ENCODE measurements at regions not wholly inside any gene's neighbourhood (a gene's known extent, or its start where the extent isn't known, plus 50 kb on each side); places are given as distances from the start of the nearest gene placed in this dataset.

DNA sequence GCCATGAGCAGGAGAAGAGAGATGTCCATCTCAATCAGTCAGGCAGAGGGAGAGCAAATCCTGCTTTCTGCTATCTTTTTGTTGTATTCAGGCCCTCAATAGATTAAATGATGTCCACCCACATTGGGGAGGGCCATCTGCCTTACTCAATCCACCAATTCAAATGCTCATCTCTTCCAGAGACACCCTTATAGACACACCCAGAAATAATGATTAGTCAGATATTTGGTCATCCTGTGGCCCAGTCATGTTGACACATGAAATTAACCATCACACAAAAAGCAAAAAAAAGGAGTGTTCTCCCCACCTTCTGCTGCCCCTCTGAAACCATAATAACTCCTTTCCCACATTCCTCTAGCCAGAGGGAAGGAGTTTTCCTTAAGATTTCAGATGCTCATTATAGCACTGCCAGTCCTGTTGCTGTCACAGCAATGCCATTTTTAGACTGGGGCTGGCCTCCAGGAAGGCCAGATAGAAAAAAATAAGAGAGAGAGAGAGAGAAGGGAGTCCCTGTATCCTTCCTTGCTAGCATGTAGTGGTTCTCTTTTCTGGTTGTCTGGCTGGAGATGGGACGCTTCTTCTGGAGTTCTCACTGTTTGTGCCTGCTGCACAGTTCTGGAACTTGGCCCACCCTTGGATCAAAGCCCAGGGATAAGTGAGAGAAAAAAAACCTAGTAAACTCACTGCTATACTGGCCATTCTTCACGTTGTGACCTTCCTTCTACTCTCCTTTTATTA lies 177.7 kb downstream of the RBM46 start:
- TF ChIP-seq, protein P1, sequence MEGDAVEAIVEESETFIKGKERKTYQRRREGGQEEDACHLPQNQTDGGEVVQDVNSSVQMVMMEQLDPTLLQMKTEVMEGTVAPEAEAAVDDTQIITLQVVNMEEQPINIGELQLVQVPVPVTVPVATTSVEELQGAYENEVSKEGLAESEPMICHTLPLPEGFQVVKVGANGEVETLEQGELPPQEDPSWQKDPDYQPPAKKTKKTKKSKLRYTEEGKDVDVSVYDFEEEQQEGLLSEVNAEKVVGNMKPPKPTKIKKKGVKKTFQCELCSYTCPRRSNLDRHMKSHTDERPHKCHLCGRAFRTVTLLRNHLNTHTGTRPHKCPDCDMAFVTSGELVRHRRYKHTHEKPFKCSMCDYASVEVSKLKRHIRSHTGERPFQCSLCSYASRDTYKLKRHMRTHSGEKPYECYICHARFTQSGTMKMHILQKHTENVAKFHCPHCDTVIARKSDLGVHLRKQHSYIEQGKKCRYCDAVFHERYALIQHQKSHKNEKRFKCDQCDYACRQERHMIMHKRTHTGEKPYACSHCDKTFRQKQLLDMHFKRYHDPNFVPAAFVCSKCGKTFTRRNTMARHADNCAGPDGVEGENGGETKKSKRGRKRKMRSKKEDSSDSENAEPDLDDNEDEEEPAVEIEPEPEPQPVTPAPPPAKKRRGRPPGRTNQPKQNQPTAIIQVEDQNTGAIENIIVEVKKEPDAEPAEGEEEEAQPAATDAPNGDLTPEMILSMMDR (IDR thresholded peaks at IDR 0.05) = no peak
- TF ChIP-seq POLR2A (IDR thresholded peaks at IDR 0.05) = no peak
- Histone ChIP-seq H3K36me3 (no peaks in the 10 kb centered on the region), H3K4me3 (no peak overlapping the region), H3K27me3 (peaks cover 0 to 1% (median 0%) of the 10 kb centered on the region in 4 donors), H3K4me1 (peaks cover 0 to 6% (median 0%) of the 10 kb centered on the region in 3 donors), H3K27ac (no peak overlapping the region), H3K9me3 (no peaks in the 10 kb centered on the region)
- 25 to 29% methylated on average over 2 of the region's 2 CpGs for WGBS, 2 donors
- DNase-seq = no peak
- intact Hi-C loops (cut with DNase I) = no loop called here

DNA sequence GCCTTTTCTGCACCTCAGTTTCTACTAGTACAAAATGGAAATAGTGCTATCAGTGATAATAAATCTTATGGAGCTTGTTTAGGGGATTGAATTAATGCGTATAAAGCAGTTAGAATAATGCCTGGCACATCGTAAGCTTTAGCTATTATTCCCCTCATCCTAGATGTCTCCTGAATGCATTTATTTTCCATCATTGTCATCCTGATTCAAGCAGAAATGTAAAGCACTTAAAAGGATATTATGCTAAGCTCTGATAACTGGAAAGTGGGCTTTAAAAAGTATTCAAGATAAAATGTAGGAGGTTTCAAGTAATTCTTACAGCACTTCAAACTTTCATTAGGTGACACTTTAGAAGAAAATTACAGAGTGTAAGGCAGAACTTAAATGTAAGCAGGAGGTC lies 178.7 kb downstream of the RBM46 start:
- Histone ChIP-seq H3K4me3 (no peak overlapping the region), H3K4me1 (peaks cover 0 to 6% (median 0%) of the 10 kb centered on the region in 3 donors), H3K27me3 (peaks cover 0 to 4% (median 0%) of the 10 kb centered on the region in 4 donors), H3K36me3 (no peaks in the 10 kb centered on the region), H3K27ac (no peak overlapping the region), H3K9me3 (no peaks in the 10 kb centered on the region)
- TF ChIP-seq POLR2A (IDR thresholded peaks at IDR 0.05) = no peak
- TF ChIP-seq, protein P1 (IDR thresholded peaks at IDR 0.05) = no peak
- no peak for DNase-seq
- intact Hi-C loops (cut with DNase I) = no loop called here
- 84 to 90% methylated on average over 2 of the region's 2 CpGs for WGBS, 2 donors

DNA sequence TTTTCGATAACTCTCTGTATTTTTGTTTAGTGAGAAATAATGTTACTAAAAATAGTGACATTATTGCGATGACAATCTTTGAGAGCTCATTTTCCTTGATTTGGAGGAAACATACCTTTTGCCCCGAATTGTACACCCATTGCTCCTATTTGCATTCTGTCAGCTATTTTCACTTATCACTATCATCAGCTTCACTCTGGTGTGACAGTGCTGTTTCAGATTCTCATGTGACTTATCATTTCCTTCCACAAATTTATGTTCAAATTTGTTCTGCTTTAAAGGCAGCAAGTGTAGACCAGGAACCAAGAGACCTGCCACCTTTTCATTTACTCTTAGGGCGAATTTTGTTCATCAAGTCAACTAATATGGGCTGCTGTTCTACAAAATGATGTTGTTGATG lies 179.4 kb downstream of the RBM46 start:
- Histone ChIP-seq H3K4me3 (no peak overlapping the region), H3K9me3 (no peaks in the 10 kb centered on the region), H3K36me3 (no peaks in the 10 kb centered on the region), H3K27ac (no peak overlapping the region), H3K4me1 (peaks cover 0 to 6% (median 0%) of the 10 kb centered on the region in 3 donors), H3K27me3 (peaks cover 0 to 6% (median 0%) of the 10 kb centered on the region in 4 donors)
- 71 to 76% methylated on average over 4 of the region's 4 CpGs for WGBS, 2 donors
- no peak for DNase-seq
- TF ChIP-seq POLR2A (IDR thresholded peaks at IDR 0.05) = no peak
- TF ChIP-seq, protein P1 (IDR thresholded peaks at IDR 0.05) = no peak
- intact Hi-C loops (cut with DNase I) = no loop called here

DNA sequence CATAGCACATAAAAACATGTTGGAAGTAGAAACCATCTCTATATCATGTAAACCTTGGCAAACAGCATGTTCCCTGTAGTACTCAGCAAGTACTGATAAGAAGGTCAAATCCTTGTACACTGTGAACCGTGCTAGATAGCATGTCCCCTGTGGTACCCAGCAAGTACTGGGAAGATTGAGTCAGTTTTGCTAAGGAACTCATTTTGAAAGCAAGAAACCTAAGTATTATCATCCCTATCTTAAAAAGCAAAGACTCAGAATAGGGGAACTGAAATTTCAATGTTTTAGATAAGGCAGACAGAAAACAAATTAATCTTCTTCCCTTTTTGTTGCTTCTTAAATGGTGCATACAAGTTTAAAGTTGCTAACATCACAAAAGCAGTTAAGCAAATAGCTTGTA lies 180.2 kb downstream of the RBM46 start:
- intact Hi-C loops (cut with DNase I) = no loop called here
- TF ChIP-seq, protein P1 (IDR thresholded peaks at IDR 0.05) = no peak
- no peak for TF ChIP-seq POLR2A (IDR thresholded peaks at IDR 0.05)
- H3K36me3 ChIP-seq = no peaks in the 10 kb centered on the region

DNA sequence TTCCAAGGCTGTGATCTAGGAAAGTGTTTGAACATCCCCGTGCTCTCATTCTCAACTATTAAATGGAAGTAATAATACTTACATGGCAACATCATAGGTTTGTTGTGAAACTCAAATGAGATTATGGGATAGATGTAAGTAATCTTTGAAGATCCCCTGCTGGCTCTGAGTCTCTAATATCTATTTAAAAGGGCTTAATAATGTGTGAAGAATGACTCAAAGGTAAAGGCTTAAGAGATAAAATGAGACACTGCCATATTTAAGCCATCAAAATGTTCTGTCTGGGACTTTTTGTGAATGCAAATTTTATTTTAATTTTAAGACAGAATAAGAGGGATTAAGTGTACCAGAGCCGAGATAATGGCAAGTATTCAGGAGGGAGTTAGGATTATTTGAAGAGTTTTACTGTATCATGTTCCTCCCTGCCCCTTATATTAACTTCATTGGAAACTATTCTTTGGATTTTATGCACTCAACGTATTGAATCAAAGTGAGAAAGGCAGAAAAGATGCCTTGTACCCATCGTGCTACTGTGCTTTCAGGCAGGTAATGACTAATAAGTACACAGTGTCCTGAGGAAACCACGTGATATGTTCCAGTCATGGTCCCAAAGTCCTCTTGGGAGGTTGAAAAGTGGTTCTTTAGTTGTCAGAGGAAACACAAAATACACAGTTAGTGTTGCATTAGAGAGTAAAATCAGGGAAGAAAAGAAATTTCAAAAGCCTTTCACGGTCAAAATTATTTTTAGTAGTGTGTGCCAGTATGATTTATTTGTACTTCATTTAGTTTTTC lies 192.4 kb downstream of the RBM46 start:
- H3K4me1 ChIP-seq = peaks cover 0 to 8% (median 0%) of the 10 kb centered on the region in 3 donors
- DNase-seq = no peak
- H3K9me3 ChIP-seq = no peaks in the 10 kb centered on the region
- TF ChIP-seq, protein P1 (IDR thresholded peaks at IDR 0.05) = no peak
- no peak for TF ChIP-seq POLR2A (IDR thresholded peaks at IDR 0.05)
- peaks cover 0 to 29% (median 0%) of the 10 kb centered on the region in 4 donors for H3K27me3 ChIP-seq
- H3K4me3 ChIP-seq = no peak overlapping the region
- no peaks in the 10 kb centered on the region for H3K36me3 ChIP-seq
- intact Hi-C loops (cut with DNase I) = no loop called here
- WGBS, 2 donors = 38 to 44% methylated on average over 6 of the region's 6 CpGs
- peak overlapping the region in 1 of 4 donors; percentile 36 for H3K27ac ChIP-seq

More for the DNA sequence above, 180.2 kb downstream of the RBM46 start:
- Histone ChIP-seq H3K4me1 (peaks cover 0 to 6% (median 0%) of the 10 kb centered on the region in 3 donors), H3K27ac (no peak overlapping the region), H3K27me3 (peaks cover 0 to 8% (median 0%) of the 10 kb centered on the region in 4 donors), H3K9me3 (no peaks in the 10 kb centered on the region), H3K4me3 (no peak overlapping the region)
- DNase-seq = no peak
- WGBS, 2 donors = 36 to 50% methylated on average over 1 of the region's 1 CpG

All from esophagus squamous epithelium (tissue), 5 donors.